DMS53 treated with DMSO at 0.1 percent for 48 hours (cell line): ENCODE measurements at regions not wholly inside any gene's neighbourhood (a gene's known extent, or its start where the extent isn't known, plus 50 kb on each side); places are given as distances from the start of the nearest gene placed in this dataset.
"Not testable (repeated sequence)": the region's sequence is repeated elsewhere in the genome, so short reads cannot be mapped to it uniquely, and the experiment has no call there.

Experiments
- DNase-seq: peaks from one replicate; lab custom pipeline; 2025; ENCODE audit not compliant: unreplicated experiment; lab: John Stamatoyannopoulos, UW

GRCh38 chr1:220475608-220476007, 52.3 kb upstream of the MARK1 start:
- DNase-seq = not testable (repeated sequence)

GRCh38 chr1:220475141-220475540, 52.8 kb upstream of the MARK1 start:
- DNase-seq = not testable (repeated sequence)

- no peak for DNase-seq
Observed at GRCh38 chr1:220473440-220473839, 54.5 kb upstream of the MARK1 start.

GRCh38 chr1:220462752-220463151, 65.2 kb upstream of the MARK1 start:
- DNase-seq = peak; percentile 75

GRCh38 chr1:220458936-220459335, 69.0 kb upstream of the MARK1 start:
- DNase-seq = no peak

GRCh38 chr1:220457957-220458609, 69.9 kb upstream of the MARK1 start:
- DNase-seq = no peak

- DNase-seq = no peak
Observed at GRCh38 chr1:220455559-220455958, 72.4 kb upstream of the MARK1 start.

GRCh38 chr1:220454155-220454777, 73.7 kb upstream of the MARK1 start:
- no peak for DNase-seq

GRCh38 chr1:220453371-220453770, 74.6 kb upstream of the MARK1 start:
- DNase-seq = no peak

- peak; percentile 30 for DNase-seq
Observed at GRCh38 chr1:220451532-220451931, 76.4 kb upstream of the MARK1 start.

- DNase-seq = no peak
Observed at GRCh38 chr1:220450927-220451326, 77.0 kb upstream of the MARK1 start.

GRCh38 chr1:220448217-220448616, 79.7 kb upstream of the MARK1 start:
- no peak for DNase-seq

- not testable (repeated sequence) for DNase-seq
Observed at GRCh38 chr1:220444586-220444985, 83.3 kb upstream of the MARK1 start.

GRCh38 chr1:220441211-220441610, 86.7 kb upstream of the MARK1 start:
- no peak for DNase-seq

- DNase-seq = no peak
Observed at GRCh38 chr1:220438741-220439140, 89.2 kb upstream of the MARK1 start.

GRCh38 chr1:220432408-220432807, 95.5 kb upstream of the MARK1 start:
- peak; percentile 94 for DNase-seq

- peak; percentile 43 for DNase-seq
Observed at GRCh38 chr1:220431554-220432239, 96.2 kb upstream of the MARK1 start.

GRCh38 chr1:220430586-220430985, 97.3 kb upstream of the MARK1 start:
- no peak for DNase-seq

GRCh38 chr1:220430059-220430458, 97.9 kb upstream of the MARK1 start:
- DNase-seq = no peak

- no peak for DNase-seq
Observed at GRCh38 chr1:220426989-220427388, 100.9 kb upstream of the MARK1 start.

GRCh38 chr1:220425852-220426251, 102.1 kb upstream of the MARK1 start:
- DNase-seq = no peak

- no peak for DNase-seq
Observed at GRCh38 chr1:220421508-220421907, 106.4 kb upstream of the MARK1 start.
